ENCODE measurements at regions not wholly inside any gene's neighbourhood (a gene's known extent, or its start where the extent isn't known, plus 50 kb on each side); places are given as distances from the start of the nearest gene placed in this dataset.

GRCh38 chrX:43510209-43510608 lies 145.9 kb upstream of the MAOA start:
- TF ChIP-seq TAF1 (IDR thresholded peaks at IDR 0.05; ENCODE audit: borderline replicate concordance, insufficient read depth, low read length) (no peak), FOXP2 (optimal IDR thresholded peaks at IDR 0.05; ENCODE audit: borderline replicate concordance, extremely low read depth, extremely low read length, insufficient read depth) (no peak), POLR2AphosphoS5 (IDR thresholded peaks at IDR 0.05; ENCODE audit: low read depth, low read length) (no peak), SIN3A (IDR thresholded peaks at IDR 0.05; ENCODE audit: borderline replicate concordance, insufficient read depth, low read length) (no peak)
- TF ChIP-seq, protein P1, sequence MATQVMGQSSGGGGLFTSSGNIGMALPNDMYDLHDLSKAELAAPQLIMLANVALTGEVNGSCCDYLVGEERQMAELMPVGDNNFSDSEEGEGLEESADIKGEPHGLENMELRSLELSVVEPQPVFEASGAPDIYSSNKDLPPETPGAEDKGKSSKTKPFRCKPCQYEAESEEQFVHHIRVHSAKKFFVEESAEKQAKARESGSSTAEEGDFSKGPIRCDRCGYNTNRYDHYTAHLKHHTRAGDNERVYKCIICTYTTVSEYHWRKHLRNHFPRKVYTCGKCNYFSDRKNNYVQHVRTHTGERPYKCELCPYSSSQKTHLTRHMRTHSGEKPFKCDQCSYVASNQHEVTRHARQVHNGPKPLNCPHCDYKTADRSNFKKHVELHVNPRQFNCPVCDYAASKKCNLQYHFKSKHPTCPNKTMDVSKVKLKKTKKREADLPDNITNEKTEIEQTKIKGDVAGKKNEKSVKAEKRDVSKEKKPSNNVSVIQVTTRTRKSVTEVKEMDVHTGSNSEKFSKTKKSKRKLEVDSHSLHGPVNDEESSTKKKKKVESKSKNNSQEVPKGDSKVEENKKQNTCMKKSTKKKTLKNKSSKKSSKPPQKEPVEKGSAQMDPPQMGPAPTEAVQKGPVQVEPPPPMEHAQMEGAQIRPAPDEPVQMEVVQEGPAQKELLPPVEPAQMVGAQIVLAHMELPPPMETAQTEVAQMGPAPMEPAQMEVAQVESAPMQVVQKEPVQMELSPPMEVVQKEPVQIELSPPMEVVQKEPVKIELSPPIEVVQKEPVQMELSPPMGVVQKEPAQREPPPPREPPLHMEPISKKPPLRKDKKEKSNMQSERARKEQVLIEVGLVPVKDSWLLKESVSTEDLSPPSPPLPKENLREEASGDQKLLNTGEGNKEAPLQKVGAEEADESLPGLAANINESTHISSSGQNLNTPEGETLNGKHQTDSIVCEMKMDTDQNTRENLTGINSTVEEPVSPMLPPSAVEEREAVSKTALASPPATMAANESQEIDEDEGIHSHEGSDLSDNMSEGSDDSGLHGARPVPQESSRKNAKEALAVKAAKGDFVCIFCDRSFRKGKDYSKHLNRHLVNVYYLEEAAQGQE (IDR thresholded peaks at IDR 0.05; ENCODE audit: insufficient read depth in 1 of 2, low read depth in 2 of 2, low read length in 2 of 2), result no peak

GRCh38 chrX:43513085-43513484 lies 143.0 kb upstream of the MAOA start:
- no peak for TF ChIP-seq SIN3A (IDR thresholded peaks at IDR 0.05; ENCODE audit: borderline replicate concordance, insufficient read depth, low read length)
- TF ChIP-seq, protein P1 (IDR thresholded peaks at IDR 0.05; ENCODE audit: insufficient read depth in 1 of 2, low read depth in 2 of 2, low read length in 2 of 2), result no peak
- no peak for TF ChIP-seq TAF1 (IDR thresholded peaks at IDR 0.05; ENCODE audit: borderline replicate concordance, insufficient read depth, low read length)
- no peak for TF ChIP-seq FOXP2 (optimal IDR thresholded peaks at IDR 0.05; ENCODE audit: borderline replicate concordance, extremely low read depth, extremely low read length, insufficient read depth)
- no peak for TF ChIP-seq POLR2AphosphoS5 (IDR thresholded peaks at IDR 0.05; ENCODE audit: low read depth, low read length)

- TF ChIP-seq SIN3A (IDR thresholded peaks at IDR 0.05; ENCODE audit: borderline replicate concordance, insufficient read depth, low read length) (no peak), TAF1 (IDR thresholded peaks at IDR 0.05; ENCODE audit: borderline replicate concordance, insufficient read depth, low read length) (no peak), POLR2AphosphoS5 (IDR thresholded peaks at IDR 0.05; ENCODE audit: low read depth, low read length) (no peak), FOXP2 (optimal IDR thresholded peaks at IDR 0.05; ENCODE audit: borderline replicate concordance, extremely low read depth, extremely low read length, insufficient read depth) (no peak)
- TF ChIP-seq, protein P1 (IDR thresholded peaks at IDR 0.05; ENCODE audit: insufficient read depth in 1 of 2, low read depth in 2 of 2, low read length in 2 of 2), result no peak
These were observed 141.3 kb upstream of the MAOA start for GRCh38 chrX:43514820-43515219.

DNA sequence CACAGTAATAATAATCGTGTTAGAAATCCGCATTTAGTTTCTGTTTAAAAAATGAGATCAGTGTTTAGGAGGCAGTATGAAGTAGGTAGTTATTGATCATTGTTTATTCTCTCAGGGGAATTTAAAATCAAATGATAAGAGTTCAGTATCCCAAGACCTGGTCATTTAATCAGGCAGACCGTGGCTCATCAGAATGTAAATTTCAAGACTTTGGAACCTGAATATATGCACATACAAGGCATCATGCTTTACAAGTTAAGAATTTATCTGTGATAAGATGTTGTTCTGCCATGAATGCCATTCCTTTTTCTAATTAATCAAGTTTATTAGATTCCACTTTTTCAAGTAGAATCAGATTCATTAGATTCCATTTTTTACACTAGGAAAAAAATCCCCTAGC lies 133.5 kb upstream of the MAOA start:
- TF ChIP-seq POLR2AphosphoS5 (IDR thresholded peaks at IDR 0.05; ENCODE audit: low read depth, low read length) (no peak), FOXP2 (optimal IDR thresholded peaks at IDR 0.05; ENCODE audit: borderline replicate concordance, extremely low read depth, extremely low read length, insufficient read depth) (no peak), SIN3A (IDR thresholded peaks at IDR 0.05; ENCODE audit: borderline replicate concordance, insufficient read depth, low read length) (no peak), TAF1 (IDR thresholded peaks at IDR 0.05; ENCODE audit: borderline replicate concordance, insufficient read depth, low read length) (no peak)
- TF ChIP-seq, protein P1 (IDR thresholded peaks at IDR 0.05; ENCODE audit: insufficient read depth in 1 of 2, low read depth in 2 of 2, low read length in 2 of 2), result no peak
